GM23338 (cell line): ENCODE measurements at regions not wholly inside any gene's neighbourhood (a gene's known extent, or its start where the extent isn't known, plus 50 kb on each side); places are given as distances from the start of the nearest gene placed in this dataset.

ENCODE experiments used
- ATAC-seq: fragments of 200-7000 bp; cut with Tn5 transposase; 3 replicates; pipeline ENCODE4 v1.9.1; 2020
- DNase-seq: peaks from one replicate; pipeline ENCODE4 v3.0.0-alpha.2; 2015; ENCODE audit warnings: low spot score
- H2AFZ ChIP-seq: fragments of 200-600 bp; sonication (generic); 2 replicates; pipeline ENCODE4 v1.8.0; 2016; ENCODE audit warnings: antibody characterized with exemption, mild to moderate bottlenecking, moderate library complexity
- H3F3A ChIP-seq: fragments of 200-600 bp; sonication (generic); replicated peaks from 2 replicates; pipeline ENCODE4 v1.8.0; 2017; ENCODE audit warnings: antibody characterized with exemption, mixed run types, low read depth
- H3K27ac ChIP-seq: fragments of 200-600 bp; sonication (generic); 2 replicates; pipeline ENCODE4 v1.6.1; 2016; ENCODE audit warnings: low read depth
- H3K27me3 ChIP-seq: fragments of 200-600 bp; sonication (generic); 2 replicates; pipeline ENCODE4 v1.8.0; 2016; ENCODE audit warnings: mild to moderate bottlenecking, mixed run types, moderate library complexity; ENCODE audit not compliant: insufficient read depth
- H3K36me3 ChIP-seq: fragments of 200-600 bp; sonication (generic); 2 replicates; pipeline ENCODE4 v1.8.0; 2016; ENCODE audit warnings: mild to moderate bottlenecking; ENCODE audit not compliant: insufficient read depth
- H3K4me1 ChIP-seq: fragments of 200-600 bp; sonication (generic); 2 replicates; pipeline ENCODE4 v1.8.0; 2016; ENCODE audit warnings: mild to moderate bottlenecking, moderate library complexity; ENCODE audit not compliant: insufficient read depth
- H3K4me2 ChIP-seq: fragments of 200-600 bp; sonication (generic); 2 replicates; pipeline ENCODE4 v1.7.1; 2017; ENCODE audit warnings: mixed run types
- H3K4me3 ChIP-seq: fragments of 200-600 bp; sonication (generic); 2 replicates; pipeline ENCODE4 v1.6.1; 2016; ENCODE audit warnings: mixed run types
- H3K79me2 ChIP-seq: fragments of 200-600 bp; sonication (generic); replicated peaks from 2 replicates; pipeline ENCODE4 v1.8.0; 2017; ENCODE audit warnings: mild to moderate bottlenecking; ENCODE audit not compliant: insufficient read depth
- H3K9me2 ChIP-seq: fragments of 200-600 bp; sonication (generic); 2 replicates; pipeline ENCODE4 v1.8.0; 2017; ENCODE audit not compliant: insufficient read depth
- H4K20me1 ChIP-seq: fragments of 200-600 bp; sonication (generic); replicated peaks from 2 replicates; pipeline ENCODE4 v1.8.0; 2017; ENCODE audit warnings: mild to moderate bottlenecking; ENCODE audit not compliant: insufficient read depth
- H3K27ac Mint-ChIP-seq: 2 replicates; pipeline ENCODE4 v1.8.0; 2020; ENCODE audit warnings: inconsistent platforms, mild to moderate bottlenecking, moderate library complexity, mixed read lengths
- H3K27me3 Mint-ChIP-seq: 3 replicates; pipeline ENCODE4 v1.8.0; 2022; ENCODE audit warnings: low read depth, mild to moderate bottlenecking, moderate library complexity, mixed read lengths, inconsistent platforms; ENCODE audit not compliant: insufficient read depth, poor library complexity
- H3K36me3 Mint-ChIP-seq: 3 replicates; pipeline ENCODE4 v1.8.0; 2021; ENCODE audit warnings: low read depth, mild to moderate bottlenecking, inconsistent platforms, moderate library complexity, mixed read lengths
- H3K4me1 Mint-ChIP-seq: 3 replicates; pipeline ENCODE4 v1.8.0; 2020; ENCODE audit warnings: mild to moderate bottlenecking, inconsistent platforms, mixed read lengths
- H3K4me3 Mint-ChIP-seq: 3 replicates; pipeline ENCODE4 v1.8.0; 2021; ENCODE audit warnings: moderate library complexity, mild to moderate bottlenecking, inconsistent platforms, mixed read lengths
- H3K9me3 Mint-ChIP-seq: 3 replicates; pipeline ENCODE4 v1.8.0; 2020; ENCODE audit warnings: moderate library complexity, mild to moderate bottlenecking, inconsistent platforms, mixed read lengths
- CTCF ChIP-seq, 2 experiments: fragments of 200-600 bp in 1 of 2; sonication (generic) in 1 of 2; conservative IDR thresholded peaks; 2 replicates each; pipeline versions ENCODE4 v1.5.1 to v1.6.1; 2016 to 2017; ENCODE audit warnings: antibody characterized with exemption in 2 of 2, low read depth in 2 of 2, mild to moderate bottlenecking in 2 of 2, moderate library complexity in 1 of 2
- ETS1 ChIP-seq: IDR thresholded peaks from 2 replicates; pipeline ENCODE4 v1.6.1; 2016; ENCODE audit warnings: antibody characterized with exemption
- EZH2phosphoT487 ChIP-seq: fragments of 200-600 bp; sonication (generic); IDR thresholded peaks from one replicate; pipeline ENCODE4 v1.8.1; 2018; ENCODE audit warnings: antibody characterized with exemption; ENCODE audit not compliant: unreplicated experiment
- JUNB ChIP-seq: IDR thresholded peaks from one replicate; pipeline ENCODE4 v1.6.1; 2016; ENCODE audit warnings: antibody characterized with exemption; ENCODE audit not compliant: unreplicated experiment
- POLR2AphosphoS5 ChIP-seq: IDR thresholded peaks from 2 replicates; pipeline ENCODE4 v1.6.1; 2016; ENCODE audit warnings: antibody characterized with exemption, low read depth
- REST ChIP-seq: IDR thresholded peaks from one replicate; pipeline ENCODE4 v1.6.1; 2018; ENCODE audit warnings: antibody characterized with exemption; ENCODE audit not compliant: unreplicated experiment
- STAT1 ChIP-seq: IDR thresholded peaks from one replicate; pipeline ENCODE4 v1.6.1; 2016; ENCODE audit warnings: antibody characterized with exemption; ENCODE audit not compliant: unreplicated experiment

GRCh38 chr2:2768476-2768875 is 437.4 kb upstream of the MYT1L start (continued):
- TF ChIP-seq REST (no peak), JUNB (no peak), ETS1 (no peak), STAT1 (no peak), CTCF (conservative IDR thresholded peaks at IDR 0.05; ENCODE audit: low read depth in 2 of 2) (no peak), EZH2phosphoT487 (no peak), POLR2AphosphoS5 (no peak)

- DNase-seq (no peak), ATAC-seq (no peak)
- H3K9me2 ChIP-seq: no peaks in the 10 kb centered on the region
- H3K27ac Mint-ChIP-seq: no peak overlapping the region
- no peaks in the 10 kb centered on the region; the same call in 1 of the 2 replicates for H3K4me1 ChIP-seq
- H3K36me3 ChIP-seq: no peaks in the 10 kb centered on the region
- H3K4me3 Mint-ChIP-seq: no peak overlapping the region
- H3K9me3 Mint-ChIP-seq: peaks cover 5% of the 10 kb centered on the region; the same call in 2 of the 3 replicates
- TF ChIP-seq JUNB (no peak), ETS1 (no peak)
- H3K27me3 ChIP-seq: no peaks in the 10 kb centered on the region
- H3F3A ChIP-seq: no peaks in the 10 kb centered on the region
- no peak overlapping the region for H3K4me3 ChIP-seq
- no peaks in the 10 kb centered on the region for H3K79me2 ChIP-seq
- no peaks in the 10 kb centered on the region for H3K36me3 Mint-ChIP-seq
- H3K27me3 Mint-ChIP-seq: peaks cover 6% of the 10 kb centered on the region
- H3K4me1 Mint-ChIP-seq: peaks cover 24% of the 10 kb centered on the region
- no peak overlapping the region for H2AFZ ChIP-seq
- no peak overlapping the region for H3K27ac ChIP-seq
- no peak overlapping the region for H3K4me2 ChIP-seq
- no peaks in the 10 kb centered on the region for H4K20me1 ChIP-seq
Observed at GRCh38 chr2:2767837-2768236, 436.8 kb upstream of the MYT1L start.
